Retina (tissue), 1 donor: ENCODE measurements at regions not wholly inside any gene's neighbourhood (a gene's known extent, or its start where the extent isn't known, plus 50 kb on each side); places are given as distances from the start of the nearest gene placed in this dataset.
A peak's percentile ranks its signal among the peaks of the same experiment; 100 is the strongest.

ENCODE experiments used
- DNase-seq: peaks from one replicate; pipeline ENCODE4 v3.0.0-alpha.2; 2016

GRCh38 chr14:100440207-100440631, 117.1 kb downstream of the SLC25A47 start:
- peak; percentile 82 for DNase-seq

- DNase-seq, result no peak
Measured at GRCh38 chr14:100440758-100441203, 117.6 kb downstream of the SLC25A47 start.

DNA sequence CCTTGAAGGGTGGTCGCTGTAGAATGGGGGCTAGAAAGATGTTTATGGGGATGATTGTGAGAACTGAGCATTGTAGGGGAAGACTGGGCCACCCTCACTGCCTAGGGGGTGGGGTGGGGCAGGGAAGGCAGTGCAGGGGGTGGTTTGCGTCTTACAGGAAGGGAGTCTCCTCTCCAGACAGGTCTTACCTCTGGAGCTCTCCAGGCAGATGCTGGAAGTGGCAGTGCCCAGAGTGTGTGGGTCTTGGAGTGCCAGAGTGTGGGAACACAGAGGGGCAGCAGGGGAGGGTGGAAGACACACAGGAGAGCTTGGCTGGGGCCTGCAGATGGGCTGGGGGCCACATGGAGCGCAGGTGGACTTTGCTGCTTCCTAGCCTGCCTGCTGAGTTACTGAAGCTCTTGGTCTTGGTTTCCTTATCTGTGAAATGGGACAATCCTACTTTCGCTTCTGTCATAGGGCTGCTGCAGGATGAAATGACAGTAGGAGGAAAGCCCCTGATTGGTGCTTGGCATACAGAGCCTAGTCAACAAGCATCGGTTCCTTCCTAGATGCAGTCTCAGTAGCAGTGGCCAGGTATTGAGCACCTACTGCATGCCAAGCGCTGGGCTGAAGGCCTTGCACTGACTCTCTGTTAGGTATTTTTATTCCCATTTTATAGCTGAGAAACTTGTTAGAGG, 118.3 kb downstream of the SLC25A47 start:
- DNase-seq, result no peak

- no peak for DNase-seq
Measured at GRCh38 chr14:100442036-100442435, 118.9 kb downstream of the SLC25A47 start.

DNA sequence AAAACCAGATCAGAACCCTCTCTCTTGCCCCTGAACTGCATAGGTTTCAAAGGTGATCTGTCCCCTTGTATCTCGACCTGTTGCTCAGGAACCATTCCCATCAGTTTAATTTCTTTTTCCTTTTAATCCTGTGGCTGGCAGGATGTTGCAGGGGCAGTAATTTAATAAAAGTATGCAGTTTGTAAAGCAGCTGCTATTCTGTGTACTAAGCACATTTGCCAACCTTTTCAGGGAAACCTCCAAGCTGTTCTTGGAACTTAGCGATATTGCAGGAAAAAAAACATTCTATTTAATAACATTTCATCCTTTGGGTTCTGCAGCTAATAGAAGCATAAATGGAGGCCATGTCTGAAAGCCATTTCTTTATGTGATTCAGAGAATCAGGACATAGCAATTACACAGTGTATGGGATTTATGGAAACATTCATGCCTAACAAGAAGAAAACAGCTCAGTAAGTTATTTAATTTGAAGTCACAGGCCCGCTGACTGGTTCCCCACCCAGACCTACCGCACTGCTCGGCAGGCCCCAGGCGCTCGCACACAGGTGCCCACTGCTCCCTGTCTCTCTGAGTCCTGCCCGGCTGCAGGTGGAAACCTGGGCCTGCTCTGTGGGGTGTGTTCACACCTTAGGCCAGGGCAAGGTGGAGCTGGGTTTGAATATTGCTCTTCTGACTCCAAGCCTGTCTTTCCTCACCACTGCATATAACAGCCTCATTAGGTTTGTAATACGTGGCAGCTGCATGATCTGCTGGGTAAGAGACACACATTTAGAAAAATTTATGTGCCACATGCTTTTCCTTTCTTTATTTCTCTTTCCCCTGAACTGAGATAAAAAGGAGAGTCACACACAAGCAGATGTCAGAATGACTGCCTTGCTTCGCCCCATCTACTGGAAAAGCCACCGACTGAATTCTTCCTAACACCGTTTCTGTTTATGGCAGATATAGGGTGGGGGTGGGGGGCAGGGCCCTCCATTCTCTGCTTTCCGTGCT, 119.7 kb downstream of the SLC25A47 start:
- DNase-seq, result no peak

- DNase-seq, result no peak
Measured at GRCh38 chr14:100443603-100444002, 120.5 kb downstream of the SLC25A47 start.

GRCh38 chr14:100445436-100446088, 122.4 kb downstream of the SLC25A47 start:
- no peak for DNase-seq

DNA sequence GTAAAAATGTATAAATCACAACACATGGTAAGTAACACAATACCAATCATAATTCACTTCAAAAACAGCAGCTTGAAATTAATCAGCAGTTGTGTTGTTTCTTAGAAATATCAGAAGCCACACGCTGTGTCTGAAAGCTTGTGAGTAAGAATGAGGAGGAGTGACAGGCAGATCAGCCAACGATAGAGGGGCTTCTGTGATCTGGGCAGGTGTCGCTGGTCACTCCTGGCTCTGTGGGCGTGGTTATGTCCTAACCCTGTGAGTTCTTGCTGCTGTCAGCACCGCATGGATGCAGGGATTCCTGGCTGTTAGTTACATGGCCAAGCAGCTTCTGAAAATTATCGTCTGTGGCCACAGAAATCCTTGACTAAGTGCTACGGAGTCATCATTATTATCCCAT, 123.4 kb downstream of the SLC25A47 start:
- DNase-seq, result no peak

GRCh38 chr14:100448376-100448775, 125.2 kb downstream of the SLC25A47 start:
- no peak for DNase-seq

DNA sequence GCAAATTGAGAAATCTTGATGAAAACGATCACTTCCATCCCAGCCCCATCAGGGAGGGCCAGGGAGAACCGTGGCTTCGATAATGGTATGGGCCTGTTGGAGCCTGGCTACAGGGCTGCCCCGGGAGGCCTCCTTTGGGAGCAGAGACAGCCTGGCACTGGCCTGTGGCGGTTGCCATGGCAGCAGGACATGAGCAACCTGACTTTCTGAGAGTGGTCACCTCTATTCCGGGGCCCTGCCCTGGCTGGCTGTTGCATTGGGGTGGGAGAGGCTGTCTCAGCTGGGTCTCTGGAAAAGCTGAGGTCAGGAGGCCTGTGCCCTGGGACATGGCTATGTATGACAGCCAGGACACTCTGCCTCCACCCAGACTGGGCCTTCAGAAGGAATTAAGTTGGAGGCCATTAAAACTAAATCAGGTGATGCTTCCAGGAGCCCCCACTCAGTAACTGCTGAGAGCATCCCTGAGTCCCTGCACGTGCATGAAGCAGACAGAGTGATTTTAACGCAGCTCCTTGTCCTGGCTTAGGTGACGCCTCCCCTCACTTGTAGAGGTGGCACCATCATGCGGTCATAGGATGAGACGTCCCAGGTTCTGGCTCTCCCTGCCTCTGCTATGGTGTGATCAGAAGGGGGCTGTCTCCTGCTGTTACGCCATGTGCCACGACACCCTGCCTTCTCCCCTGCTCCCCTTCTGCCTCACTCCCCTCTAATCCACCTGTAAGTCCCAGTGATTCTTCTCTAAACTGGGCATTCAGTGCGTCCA, 126.3 kb downstream of the SLC25A47 start:
- no peak for DNase-seq

GRCh38 chr14:100450049-100450448, 126.9 kb downstream of the SLC25A47 start:
- DNase-seq, result no peak

DNA sequence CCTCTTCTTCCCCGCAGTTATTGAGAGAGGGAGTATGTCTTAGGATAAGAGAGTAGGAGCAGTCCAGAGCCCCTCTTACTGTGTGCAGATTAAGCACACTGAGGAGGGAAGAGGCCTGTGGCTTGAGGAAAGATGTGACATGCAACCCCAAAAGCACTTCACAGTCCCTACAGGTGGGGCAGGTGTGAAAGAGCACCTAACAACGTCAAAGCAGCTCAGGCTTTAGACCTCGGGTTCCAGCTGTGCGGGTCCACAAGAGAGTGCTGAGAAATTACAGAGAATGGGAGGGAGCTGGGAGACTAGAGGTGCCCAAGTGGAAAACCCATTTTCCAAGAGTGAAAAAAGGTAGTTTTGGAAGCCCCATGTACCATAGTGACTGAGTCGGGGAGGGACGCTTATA, 127.6 kb downstream of the SLC25A47 start:
- no peak for DNase-seq

GRCh38 chr14:100451264-100451663, 128.1 kb downstream of the SLC25A47 start:
- no peak for DNase-seq

DNA sequence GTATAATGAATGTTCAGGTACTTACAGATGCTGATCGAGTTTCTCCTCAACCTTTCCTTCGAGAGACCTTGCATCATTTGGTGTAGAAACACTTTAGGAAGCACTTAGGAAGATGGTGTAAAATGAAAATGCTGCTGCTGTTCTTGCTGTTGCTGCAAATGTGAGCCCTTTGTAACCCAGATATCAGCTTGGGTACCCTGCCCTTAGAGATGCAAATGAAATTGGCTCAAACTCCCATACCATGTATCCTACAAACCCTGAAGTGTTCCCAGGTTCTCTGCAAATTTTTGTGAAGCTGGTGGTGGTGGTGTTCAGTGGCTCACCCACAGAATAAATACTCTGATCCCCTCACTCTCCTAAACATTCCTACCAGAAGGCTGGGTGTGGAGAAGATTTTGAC, 130.8 kb downstream of the SLC25A47 start:
- DNase-seq, result no peak

DNA sequence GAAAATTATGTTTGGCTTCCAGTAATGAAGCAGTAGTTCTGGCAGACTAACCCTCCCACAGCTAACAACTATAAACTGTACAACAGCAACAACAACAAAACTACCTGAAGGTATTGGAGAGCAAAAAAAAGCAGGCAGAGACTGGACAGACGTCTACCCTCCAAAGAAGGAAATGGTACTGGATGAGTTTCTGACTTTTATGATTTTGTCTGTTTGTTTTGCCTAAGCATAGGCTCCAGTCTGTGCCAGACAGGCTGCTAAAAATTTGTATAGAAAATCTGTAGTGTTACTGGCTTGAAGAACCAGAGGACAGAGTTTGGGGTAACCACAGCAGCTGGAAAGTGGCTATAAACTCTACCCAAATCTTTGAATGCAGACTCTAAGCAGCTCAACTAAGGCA, 131.3 kb downstream of the SLC25A47 start:
- DNase-seq, result no peak

- DNase-seq, result no peak
Measured at GRCh38 chr14:100463937-100464336, 123.3 kb downstream of the BEGAIN start.

DNA sequence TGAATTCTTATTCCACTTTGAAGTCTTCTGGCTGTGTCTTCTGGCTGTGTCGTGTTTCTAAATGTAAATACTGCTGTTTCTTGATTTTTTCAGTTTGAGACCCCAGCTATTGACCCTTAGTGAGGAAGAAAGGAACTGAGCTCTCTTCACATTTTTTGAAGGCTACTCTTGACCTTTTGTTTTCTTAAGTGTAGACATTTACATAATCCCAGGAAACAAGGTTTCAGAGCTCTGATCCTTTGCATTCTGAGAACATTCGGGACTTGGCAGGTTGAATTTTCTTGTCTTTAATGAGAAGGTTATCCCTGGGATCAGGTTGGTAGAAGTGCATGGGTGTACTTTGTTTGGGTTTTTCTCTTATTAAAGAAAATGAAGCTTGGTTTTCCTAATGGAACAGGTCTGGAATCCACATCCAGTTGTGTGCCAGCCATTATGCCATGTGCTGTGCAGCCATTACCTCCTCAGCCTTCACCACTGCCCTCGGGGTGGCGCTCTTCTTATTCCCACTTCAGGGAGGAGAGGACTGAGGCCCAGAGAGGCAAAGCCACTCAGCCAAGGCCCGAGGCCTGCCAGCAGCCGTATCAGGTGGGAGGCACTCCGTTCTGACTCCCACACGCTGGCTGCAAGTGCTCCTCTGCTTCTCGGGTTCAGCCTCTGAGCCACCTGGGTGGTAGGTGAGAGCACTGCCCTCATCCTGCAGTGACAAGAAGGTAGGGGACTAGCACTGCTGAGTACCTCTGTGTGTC, 120.9 kb downstream of the BEGAIN start:
- DNase-seq, result no peak

DNA sequence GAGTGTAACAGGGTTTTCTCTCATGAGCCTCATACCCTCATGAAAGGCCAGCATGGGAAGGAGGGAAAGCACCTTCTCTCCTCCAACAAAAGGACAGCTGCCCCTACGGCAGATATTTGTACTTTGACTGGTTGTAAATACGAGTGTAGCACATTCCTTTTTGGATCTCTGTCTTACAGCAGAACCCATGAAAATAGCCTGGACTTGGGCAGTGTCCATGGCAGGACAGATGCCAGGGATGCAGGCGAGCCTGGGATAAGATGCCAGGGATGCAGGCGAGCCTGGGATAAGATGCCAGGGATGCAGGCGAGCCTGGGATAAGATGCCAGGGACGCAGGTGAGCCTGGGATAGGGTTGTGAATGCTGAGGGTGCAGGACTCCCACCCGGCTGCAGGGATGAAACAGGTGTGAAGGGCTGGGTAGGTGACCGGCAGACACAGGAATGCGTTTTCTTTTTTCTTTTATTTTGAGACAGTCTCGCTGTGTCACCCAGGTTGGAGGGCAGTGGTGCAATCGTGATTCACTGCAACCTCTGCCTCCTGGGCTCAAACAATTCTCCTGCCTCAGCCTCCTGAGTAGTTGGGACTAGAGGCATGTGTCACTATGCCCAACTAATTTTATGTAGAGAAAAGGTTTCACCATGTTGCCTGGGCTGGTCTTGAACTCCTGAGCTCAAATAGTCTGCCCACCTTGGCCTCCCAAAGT, 120.0 kb downstream of the BEGAIN start:
- DNase-seq, result no peak

GRCh38 chr14:100467939-100468338, 119.3 kb downstream of the BEGAIN start:
- no peak for DNase-seq

DNA sequence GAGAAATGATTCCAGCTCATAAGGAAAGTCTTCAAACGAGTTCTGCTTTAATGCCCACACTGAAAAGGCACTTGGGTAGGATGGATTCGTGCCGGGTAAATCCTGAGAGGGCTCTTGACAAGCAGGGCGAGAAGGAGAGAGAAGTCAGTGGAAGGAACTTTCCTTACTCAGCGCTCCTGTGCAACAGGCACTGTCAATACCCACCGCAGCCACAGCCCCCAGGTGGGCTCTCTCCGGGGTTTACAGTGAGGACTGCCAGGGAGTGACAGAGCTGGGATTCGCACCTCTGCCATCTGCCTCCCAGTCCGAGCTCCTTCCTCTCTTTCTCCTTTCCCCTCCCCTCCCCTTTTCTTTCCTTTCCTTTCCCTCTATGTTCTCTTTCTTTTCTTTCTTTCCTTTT, 118.7 kb downstream of the BEGAIN start:
- no peak for DNase-seq
